PC-9 (cell line): ENCODE measurements at regions not wholly inside any gene's neighbourhood (a gene's known extent, or its start where the extent isn't known, plus 50 kb on each side); places are given as distances from the start of the nearest gene placed in this dataset.

Source experiments
- EZH2 ChIP-seq: fragments of 200-600 bp; sonication (generic); IDR thresholded peaks from 2 replicates; pipeline ENCODE4 v1.8.0; 2017; ENCODE audit warnings: antibody characterized with exemption, low read depth
- TF ChIP-seq, protein P1 (sequence below): fragments of 200-600 bp; sonication (generic); conservative IDR thresholded peaks from 2 replicates; pipeline ENCODE4 v1.6.1; 2017; ENCODE audit warnings: mixed run types, antibody characterized with exemption, mild to moderate bottlenecking, moderate library complexity

DNA sequence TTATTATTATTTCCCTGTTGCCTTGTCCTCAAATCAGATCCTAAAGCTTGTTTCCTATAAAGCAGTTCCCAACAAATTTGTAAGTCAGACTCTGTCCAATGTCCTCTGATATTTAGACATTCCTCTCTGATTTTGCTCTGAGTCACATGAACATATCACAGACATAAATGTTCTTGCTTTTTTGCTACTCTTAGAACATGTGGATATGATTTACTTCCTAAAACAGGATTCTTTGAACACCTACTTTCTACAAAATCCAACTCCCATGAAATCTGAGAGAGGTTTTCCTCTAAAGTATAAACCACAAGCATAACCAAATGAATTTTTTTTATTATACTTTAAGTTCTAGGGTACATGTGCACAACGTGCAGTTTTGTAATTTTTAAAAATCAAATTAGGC is 181.3 kb upstream of the SLC38A2 start:
- TF ChIP-seq, protein P1, sequence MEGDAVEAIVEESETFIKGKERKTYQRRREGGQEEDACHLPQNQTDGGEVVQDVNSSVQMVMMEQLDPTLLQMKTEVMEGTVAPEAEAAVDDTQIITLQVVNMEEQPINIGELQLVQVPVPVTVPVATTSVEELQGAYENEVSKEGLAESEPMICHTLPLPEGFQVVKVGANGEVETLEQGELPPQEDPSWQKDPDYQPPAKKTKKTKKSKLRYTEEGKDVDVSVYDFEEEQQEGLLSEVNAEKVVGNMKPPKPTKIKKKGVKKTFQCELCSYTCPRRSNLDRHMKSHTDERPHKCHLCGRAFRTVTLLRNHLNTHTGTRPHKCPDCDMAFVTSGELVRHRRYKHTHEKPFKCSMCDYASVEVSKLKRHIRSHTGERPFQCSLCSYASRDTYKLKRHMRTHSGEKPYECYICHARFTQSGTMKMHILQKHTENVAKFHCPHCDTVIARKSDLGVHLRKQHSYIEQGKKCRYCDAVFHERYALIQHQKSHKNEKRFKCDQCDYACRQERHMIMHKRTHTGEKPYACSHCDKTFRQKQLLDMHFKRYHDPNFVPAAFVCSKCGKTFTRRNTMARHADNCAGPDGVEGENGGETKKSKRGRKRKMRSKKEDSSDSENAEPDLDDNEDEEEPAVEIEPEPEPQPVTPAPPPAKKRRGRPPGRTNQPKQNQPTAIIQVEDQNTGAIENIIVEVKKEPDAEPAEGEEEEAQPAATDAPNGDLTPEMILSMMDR: no peak
- no peak for TF ChIP-seq EZH2
